GM18519 (cell line): ENCODE measurements at regions not wholly inside any gene's neighbourhood (a gene's known extent, or its start where the extent isn't known, plus 50 kb on each side); places are given as distances from the start of the nearest gene placed in this dataset.

Source experiments
- ATAC-seq: cut with Tn5 transposase; IDR thresholded peaks from one replicate; pipeline ENCODE4 v1.9.1; 2021; ENCODE audit warnings: mild to moderate bottlenecking, moderate library complexity; ENCODE audit not compliant: unreplicated experiment, low FRiP score

DNA sequence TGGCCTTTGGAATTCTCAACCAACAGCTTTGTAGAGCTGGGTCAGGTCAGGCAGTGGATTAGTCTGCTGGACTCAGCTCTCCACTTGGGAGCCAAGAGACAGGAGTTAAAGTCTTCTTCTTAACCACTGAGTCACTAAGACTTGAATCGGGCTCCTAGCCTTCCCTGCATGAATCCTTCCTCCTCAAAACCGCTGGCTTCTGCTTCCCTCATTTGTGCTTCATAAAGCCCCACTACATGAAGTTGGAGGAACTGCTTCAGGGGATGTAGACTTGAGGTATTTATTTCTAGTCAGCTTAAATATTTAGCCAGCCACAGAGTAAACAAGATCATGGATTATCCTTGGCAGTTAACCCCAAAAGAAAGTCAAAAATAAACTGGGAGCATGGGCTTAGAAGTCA is 536.3 kb upstream of the TNP1 start:
- no peak for ATAC-seq

DNA sequence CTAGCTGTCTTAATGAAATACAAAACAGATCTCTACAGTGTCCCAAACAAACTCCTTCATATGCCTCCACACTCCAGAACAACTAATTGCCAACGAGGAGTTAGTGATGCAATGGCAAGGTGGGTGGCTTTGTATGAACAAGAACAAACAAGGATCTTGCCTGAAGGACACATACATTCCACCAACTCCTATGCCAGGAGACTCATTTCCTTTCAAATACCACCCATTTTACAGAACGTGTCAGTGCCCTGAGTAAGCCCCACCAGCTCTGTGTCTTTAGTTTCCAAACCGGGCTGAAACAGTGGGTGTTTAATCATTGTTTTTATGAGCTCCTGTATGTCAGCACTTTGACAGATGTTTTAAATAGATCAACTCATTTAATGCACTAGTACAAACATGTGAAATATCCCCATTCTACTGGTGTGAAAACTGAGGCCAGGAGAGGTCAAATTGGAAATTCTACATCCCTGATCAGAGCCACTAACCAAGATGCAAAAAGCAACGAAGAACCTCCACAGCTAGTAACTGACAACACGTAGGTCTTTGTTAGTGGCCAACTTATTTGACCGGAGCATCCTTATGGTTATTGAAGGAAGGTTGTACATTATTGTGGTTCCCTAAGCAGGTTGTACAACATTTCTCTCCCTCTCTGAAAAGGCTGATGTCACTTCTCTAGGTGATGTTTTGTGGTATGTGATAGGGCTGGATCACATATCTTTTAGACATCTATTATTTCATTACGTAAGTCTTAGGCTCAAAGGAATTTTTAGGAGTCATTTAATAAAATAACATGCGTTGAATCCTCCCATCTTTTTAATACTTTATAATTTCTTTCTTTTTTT is 534.9 kb upstream of the TNP1 start:
- no peak for ATAC-seq

DNA sequence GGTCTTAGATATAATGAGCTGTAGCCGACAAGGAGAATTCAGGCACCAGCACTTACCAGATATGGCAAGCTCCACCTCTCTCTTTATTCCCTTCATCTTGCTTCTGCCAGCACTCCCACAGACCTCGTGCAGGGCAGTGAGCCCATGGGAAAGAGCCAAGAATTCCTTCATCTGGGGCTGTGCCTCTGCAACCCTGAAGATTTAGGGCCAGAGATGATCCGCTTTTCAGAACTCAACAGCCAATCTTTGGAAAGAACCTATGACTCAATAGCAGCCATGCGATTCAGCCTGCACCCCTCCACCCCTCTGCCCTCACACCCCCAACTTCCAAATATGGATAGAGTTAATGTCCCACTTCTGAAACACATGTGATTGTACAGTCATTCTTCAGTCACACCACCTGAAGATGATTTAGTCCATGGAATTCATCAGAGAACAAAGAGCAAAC is 533.7 kb upstream of the TNP1 start:
- no peak for ATAC-seq

DNA sequence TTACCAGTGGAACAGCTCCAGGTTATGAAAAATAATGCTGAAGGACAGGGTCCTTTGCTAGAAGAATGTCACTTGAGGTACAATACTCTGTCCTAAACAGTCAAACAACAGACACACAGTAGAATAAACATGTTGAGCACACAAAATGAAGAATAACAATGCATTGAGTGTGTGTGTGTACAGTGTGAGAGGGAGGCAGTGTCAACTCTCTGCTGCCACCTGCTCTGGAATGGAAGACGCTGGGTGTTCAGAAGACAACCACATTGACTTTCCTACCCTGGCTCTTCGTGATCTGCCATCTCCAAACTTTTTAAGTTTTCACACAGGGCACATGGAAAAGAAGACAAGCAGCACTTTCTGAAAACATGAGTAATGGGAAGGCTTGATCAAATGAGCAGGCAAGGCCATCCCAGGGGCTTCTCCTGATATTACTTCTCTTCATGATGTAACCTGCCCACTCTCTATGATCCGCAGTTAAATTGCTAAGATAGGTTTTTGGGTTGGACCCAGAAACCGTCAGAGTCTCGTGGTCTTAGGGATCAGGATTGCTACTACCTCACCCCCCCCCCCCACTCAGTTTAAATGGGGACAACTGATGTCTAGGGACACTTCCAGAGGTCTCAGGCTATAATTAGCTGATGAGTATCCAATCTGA is 533.2 kb upstream of the TNP1 start:
- no peak for ATAC-seq

DNA sequence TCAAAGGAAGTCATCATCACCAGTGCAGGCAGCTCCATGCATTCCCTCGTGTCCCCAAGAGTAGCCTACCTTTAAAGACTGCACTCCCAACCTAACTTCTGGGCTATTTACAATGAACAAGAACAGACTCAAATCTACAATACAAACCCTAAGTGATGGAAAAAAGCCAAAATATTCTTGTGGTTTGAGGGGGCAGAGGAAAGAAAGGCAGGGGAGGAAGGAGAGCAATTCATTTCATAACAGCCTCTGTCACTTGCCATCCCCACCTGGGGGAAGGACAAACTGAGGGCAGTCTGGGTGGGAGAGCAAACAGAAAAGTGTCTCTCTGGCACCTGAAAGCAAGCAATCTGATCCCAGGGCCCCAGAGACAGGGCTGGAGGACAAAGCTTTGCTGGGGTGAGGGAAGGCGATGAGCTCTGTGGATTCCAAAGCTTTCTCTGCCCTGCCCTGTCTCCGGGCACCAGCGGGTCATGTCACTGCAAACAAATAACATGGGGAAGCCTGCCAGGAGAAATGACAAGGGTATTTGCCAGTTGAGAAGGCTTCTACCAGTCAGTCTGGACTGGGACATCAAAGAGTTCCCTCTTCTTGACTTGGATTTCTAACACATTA is 528.0 kb upstream of the TNP1 start:
- ATAC-seq: no peak

DNA sequence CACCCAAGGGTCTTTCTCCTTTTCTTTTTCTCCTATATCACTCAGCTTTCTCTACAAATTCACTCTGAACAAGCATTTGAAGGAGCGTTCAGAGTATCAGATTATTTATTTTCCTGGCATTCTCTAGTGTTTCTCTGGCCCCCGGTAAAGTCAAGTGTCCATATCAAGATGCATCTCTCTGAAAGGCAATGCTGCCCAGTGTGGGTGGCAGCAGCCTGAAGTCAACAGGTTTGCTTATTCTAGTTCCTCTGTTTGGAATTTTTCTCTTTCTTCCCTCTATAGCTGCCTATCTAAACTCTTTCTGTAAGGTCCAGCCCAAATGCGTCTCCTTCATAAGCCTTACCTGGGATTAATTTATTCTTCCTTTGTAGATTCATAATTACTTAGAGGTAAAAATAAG is 526.2 kb upstream of the TNP1 start:
- ATAC-seq: no peak

DNA sequence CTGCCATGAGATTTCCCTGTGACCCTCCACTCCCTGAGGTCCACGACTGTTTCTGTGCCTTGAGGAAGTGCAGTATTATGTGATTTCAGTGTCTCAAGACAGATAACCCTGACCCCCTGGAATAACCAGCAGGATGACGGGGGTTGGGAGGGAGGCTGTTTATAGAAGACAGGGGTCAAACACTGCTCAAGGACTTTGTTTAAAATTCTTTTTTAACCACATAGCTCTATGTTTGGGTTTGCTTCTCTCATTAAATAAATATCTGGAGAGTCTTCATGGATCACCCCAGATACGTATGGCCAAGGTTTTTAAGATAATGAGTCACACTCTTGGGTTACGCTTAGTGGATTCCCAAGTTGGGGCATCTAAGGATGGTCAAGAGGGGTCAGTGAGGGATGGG is 523.8 kb upstream of the TNP1 start:
- ATAC-seq: no peak

DNA sequence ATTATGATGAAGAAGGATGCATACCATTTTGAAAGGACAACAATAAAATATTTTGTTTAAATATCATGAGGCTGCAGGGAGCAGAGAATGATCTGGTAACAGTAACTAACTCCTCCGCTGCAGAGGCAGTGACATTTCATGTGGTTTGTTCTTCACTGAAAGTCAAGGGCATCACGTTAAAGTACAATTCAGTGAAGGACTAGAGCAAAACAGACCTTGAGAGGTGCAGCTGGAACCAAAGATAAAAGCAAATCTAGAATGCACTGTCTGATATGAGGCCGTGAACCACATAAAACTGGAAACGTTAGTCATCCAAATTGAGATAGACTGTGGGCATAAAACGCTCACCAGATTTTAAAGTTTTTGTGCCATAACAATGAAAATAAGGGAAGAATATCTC is 522.9 kb upstream of the TNP1 start:
- no peak for ATAC-seq

DNA sequence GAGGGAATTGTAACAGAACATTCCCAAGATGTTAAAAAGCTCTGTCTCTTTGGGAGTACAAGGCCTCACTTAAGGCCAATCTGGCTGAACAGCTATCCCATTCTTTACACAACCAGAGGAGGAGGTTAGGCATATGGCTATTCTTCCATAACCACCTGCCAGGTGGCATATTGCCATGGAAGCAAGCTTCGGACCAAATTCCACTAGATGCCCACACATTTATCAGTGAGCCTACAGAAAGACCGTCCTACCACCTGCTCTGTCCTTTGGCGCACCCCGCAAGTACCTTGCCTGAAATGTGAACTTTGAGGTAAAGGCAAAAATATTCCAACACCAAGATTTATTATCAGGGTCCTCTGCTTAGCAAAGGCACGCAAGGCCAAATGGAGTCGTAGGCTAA is 519.9 kb upstream of the TNP1 start:
- ATAC-seq: no peak

DNA sequence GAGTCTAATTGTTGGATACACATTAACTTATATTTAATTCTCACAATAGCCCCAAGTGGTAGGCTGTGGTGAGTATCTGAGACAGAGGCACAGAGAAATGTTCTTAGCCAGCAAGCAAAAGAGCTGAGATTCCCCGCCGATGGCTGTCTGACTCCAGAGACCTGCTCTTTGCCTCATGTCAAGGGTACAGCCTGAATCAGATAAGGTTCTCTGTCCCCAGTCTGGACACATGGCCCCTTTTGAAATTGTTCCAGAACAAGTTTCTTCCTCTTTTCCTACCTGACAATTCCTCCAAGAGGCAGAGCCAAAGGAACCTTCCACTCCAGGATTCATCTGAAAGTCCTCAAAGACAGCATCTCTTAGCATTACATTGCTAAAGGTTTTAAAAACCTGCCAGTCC is 512.9 kb upstream of the TNP1 start:
- ATAC-seq: no peak

DNA sequence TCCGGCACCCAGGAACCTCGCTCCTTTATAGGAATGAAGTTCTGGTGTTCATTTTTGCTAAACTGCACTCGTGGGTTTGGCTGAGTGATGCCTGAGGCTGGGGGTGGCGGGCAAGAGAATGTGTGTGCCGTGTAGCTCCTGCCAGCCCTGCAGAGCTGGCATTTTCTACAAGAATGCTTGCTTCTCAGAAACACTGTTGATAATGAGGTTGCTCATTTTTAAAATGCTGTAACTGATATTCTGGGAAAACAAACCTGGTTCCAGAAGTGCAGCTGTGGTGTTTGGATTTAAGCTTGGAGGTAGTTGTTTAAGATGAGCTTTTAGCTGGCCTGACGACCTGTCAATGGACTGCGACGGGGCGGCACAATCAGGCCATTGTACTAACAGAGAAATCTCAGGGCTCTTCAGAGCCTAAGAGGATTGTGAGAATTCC is 511.9 kb upstream of the TNP1 start:
- no peak for ATAC-seq

DNA sequence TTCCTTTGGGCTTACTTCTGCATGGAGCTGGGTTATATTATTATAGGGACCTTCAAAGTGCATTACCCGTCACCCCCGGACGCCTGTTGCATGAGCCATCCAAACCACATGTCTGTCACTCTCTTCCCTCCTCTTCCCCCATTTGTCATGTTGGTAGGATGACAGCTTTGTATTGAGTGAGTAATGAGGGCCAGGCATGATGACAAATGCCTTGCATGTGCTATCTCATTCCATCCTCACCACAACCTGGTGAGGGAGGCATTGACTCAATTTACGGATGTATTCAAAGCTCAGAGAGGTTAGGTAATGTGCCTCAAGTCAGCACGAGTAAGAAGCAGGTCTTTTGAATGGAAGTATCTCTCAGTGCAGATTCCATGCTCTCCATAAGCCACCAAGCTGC is 510.5 kb upstream of the TNP1 start:
- no peak for ATAC-seq

DNA sequence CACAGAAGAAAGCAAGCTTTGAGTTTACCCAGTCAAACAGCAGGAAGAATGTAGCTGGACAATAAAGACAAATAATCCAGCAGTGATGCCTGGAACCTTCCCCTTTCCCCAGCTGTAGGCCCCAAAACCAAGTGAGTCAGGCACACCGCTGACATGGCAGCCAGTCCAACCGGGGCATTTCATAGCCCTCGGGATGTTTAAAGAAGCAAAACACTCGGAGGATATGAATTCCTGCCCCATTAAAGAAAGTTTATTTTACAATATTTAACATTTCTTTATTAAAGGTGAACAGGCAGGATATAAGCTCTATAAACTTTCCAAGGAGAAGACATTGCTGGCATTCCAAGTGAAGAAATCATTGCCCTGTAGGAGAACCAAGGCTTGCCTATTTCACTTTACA is 507.6 kb upstream of the TNP1 start:
- ATAC-seq: no peak

DNA sequence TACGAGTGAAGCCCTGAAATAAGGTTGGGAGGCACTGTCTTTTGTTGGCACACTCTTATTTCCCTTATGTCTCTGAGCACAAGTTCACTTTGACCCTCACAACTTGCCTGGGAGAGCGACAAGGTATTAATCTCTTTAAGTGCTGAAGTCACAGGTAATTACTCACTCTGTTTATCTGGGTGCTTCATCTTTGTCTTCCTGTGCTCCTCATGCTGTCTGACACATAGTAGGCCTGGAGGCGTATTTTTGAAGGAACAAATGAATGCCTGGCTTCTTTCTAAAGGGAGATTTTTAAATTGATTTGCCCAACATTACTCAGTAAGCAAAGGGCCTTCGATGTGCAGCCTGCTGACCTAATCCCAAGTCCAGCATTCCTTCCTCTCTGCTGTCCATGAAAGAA is 507.1 kb upstream of the TNP1 start:
- no peak for ATAC-seq

DNA sequence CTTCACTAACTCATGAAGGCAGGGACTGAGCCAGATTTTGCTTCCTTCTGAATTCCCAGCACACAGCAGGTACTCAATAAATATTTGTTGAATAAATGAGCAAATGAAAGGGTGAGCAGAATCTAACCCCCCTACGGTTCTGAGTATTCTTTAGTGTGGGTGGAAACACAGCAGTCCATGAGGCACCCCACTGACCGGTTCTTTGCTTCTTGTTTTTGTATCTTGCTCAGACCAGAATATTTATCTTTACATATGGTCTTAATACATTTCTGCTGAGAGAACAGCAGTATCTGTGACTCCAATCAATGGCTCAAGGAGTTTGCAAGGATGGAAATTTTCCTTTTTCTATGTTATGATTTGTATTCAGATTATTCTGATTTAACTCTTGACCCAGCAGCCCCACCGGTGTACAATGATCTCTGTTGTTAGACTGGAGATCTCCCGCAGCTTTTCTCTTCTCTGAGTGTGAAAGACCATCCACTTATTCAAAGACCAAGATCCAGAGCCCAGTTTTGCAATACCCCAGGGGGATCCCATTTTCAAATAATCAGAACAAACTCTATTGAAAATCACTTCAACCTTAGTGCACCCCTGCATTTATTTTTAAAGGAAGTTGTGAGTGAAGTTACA is 506.5 kb upstream of the TNP1 start:
- no peak for ATAC-seq

DNA sequence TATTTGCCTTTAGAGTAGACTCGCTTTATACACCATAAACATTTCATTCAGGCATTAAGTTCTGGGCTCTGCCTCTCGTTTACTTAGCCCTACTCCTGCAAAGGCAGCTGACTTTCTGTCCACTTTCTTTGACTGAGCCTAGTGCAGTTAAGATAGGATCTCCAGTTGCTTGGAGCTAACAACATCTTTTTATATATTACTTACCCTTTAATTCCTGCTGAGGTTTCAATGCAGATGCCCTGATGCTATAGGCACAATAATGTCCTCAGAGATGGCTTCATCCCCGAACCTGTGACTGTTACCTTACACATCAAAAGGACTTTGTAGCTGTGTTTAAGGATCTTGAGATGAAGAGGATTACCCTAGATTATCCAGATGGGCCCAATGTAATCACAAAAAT is 505.8 kb upstream of the TNP1 start:
- no peak for ATAC-seq

DNA sequence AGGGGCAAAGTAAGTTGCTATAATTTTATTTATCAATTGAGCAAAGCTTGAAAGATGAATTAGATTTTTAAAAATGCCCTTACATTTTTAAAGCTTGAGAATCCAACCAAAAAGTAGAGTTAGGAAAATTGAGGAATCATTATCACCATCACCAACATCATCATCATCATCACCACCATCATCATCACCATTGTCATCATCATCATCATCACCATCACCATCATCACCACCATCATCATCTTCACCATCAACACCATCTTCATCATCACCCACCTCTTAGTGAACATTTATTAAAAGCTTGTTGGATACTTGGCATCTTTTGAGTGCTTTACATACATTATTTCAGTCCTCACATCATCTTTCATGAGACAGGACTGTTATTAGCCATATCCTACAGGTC is 504.4 kb upstream of the TNP1 start:
- no peak for ATAC-seq

DNA sequence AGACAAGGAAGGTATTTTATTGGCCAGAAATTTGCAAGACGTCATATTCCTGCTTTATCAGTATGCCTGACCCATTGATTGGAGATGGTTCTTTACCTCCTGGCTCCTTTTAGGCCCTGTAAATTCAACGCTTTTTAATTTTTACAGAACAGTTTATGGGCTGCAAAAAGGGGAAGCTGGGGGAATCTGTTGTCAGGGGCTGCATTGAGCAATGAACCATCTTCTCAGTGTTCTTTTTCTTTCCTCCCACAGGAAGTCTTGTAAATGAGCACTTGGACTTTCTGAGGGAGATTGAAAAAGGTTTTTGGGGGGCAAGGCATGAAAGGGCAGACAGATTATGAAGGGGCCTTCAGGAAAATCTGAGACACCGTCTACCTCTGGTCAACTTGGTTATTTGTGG is 503.6 kb upstream of the TNP1 start:
- no peak for ATAC-seq

DNA sequence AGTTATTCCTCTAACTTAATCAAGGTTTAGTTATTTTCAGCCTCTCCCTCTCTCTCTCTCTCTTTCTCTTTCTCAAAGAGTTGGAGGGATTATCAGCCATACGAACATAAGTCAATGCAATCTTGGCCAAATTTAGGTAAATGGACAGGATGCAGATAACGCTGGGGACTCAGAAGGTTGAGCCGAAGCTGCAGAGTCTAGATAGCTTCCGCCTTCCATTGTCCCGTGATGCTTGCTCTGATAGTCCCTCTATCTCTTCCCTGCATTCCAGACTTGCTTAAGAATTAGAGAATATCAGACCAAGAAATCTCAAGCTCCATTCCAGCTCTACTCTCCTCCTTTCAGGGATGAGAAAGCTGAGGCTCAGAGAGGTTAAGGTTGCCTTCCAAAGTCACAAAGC is 502.8 kb upstream of the TNP1 start:
- ATAC-seq: no peak

DNA sequence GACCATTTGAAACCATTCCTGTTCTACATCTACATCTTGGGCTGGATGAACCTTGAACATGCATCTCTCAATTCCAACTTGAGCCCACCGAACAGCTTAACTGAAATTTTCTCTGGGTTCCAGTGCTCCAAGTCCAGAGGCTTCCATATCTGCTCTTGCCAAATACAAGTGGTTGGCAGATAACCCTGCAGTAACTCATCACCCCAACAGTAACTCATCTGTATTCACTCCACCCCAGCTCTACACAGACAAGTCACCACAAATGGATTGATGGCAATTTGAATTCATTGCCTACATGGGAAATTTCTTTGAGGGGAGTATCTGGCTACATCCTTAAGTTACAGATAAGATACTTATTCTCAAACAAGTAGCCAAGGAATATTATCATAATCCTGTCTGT is 502.4 kb upstream of the TNP1 start:
- no peak for ATAC-seq

DNA sequence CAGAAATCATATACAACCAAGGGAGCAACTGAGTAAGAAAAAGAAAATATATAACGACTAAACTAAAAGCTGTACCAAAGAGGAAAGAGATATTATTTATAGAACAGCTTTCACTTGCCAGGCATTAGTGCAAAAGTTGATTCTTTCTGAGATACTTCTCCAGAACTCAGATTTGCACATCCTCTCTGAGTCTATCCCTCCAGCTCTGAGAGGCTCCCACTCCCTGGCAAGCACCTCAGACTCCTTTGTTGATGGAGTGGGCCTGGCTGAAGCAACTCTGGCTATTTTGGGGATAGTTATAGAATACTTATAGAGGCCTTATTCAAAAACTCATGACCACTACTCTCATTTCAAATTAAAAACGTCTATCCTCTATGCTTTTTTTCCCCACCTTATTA is 501.6 kb upstream of the TNP1 start:
- ATAC-seq: no peak
